NCI-H748 (cell line): ENCODE measurements at regions not wholly inside any gene's neighbourhood (a gene's known extent, or its start where the extent isn't known, plus 50 kb on each side); places are given as distances from the start of the nearest gene placed in this dataset.

Source experiments
- DNase-seq: peaks from one replicate; lab custom pipeline; 2025; ENCODE audit not compliant: unreplicated experiment; lab: John Stamatoyannopoulos, UW

- no peak for DNase-seq
Observed at GRCh38 chr1:189851806-189852367, 625.8 kb downstream of the BRINP3 start.

GRCh38 chr1:189859385-189859977 lies 618.2 kb downstream of the BRINP3 start:
- DNase-seq, result no peak

GRCh38 chr1:189866606-189867005 lies 611.1 kb downstream of the BRINP3 start:
- peak; percentile 6 for DNase-seq

GRCh38 chr1:189868021-189868420 lies 609.6 kb downstream of the BRINP3 start:
- DNase-seq, result no peak

- DNase-seq, result no peak
Observed at GRCh38 chr1:189874715-189875435, 602.8 kb downstream of the BRINP3 start.

- no peak for DNase-seq
Observed at GRCh38 chr1:189880135-189880534, 597.5 kb downstream of the BRINP3 start.

GRCh38 chr1:189899686-189900425 lies 577.8 kb downstream of the BRINP3 start:
- peak; percentile 94 for DNase-seq

GRCh38 chr1:189904509-189904908 lies 573.2 kb downstream of the BRINP3 start:
- no peak for DNase-seq

- DNase-seq, result no peak
Observed at GRCh38 chr1:189908113-189908512, 569.6 kb downstream of the BRINP3 start.

- no peak for DNase-seq
Observed at GRCh38 chr1:189921613-189922012, 556.1 kb downstream of the BRINP3 start.

- DNase-seq, result no peak
Observed at GRCh38 chr1:189927641-189928040, 550.0 kb downstream of the BRINP3 start.

GRCh38 chr1:189929501-189930099 lies 548.1 kb downstream of the BRINP3 start:
- DNase-seq, result peak; percentile 86

GRCh38 chr1:189936861-189937260 lies 540.8 kb downstream of the BRINP3 start:
- no peak for DNase-seq

- DNase-seq, result no peak
Observed at GRCh38 chr1:189939967-189940366, 537.7 kb downstream of the BRINP3 start.

- DNase-seq, result no peak
Observed at GRCh38 chr1:189941922-189942321, 535.7 kb downstream of the BRINP3 start.

- no peak for DNase-seq
Observed at GRCh38 chr1:189958756-189959155, 518.9 kb downstream of the BRINP3 start.

GRCh38 chr1:189960769-189961168 lies 516.9 kb downstream of the BRINP3 start:
- DNase-seq, result no peak

GRCh38 chr1:189962181-189962580 lies 515.5 kb downstream of the BRINP3 start:
- no peak for DNase-seq

GRCh38 chr1:189970331-189971230 lies 507.1 kb downstream of the BRINP3 start:
- peak; percentile 66 for DNase-seq

GRCh38 chr1:189971656-189972055 lies 506.0 kb downstream of the BRINP3 start:
- no peak for DNase-seq
